NB4 (cell line): ENCODE measurements at regions not wholly inside any gene's neighbourhood (a gene's known extent, or its start where the extent isn't known, plus 50 kb on each side); places are given as distances from the start of the nearest gene placed in this dataset.

ENCODE experiments used
- CTCF ChIP-seq: IDR thresholded peaks from one replicate; pipeline ENCODE4 v1.5.1; 2012; ENCODE audit warnings: low read depth, low read length
- POLR2A ChIP-seq: IDR thresholded peaks from 2 replicates; pipeline ENCODE4 v1.6.1; 2011; ENCODE audit warnings: mild to moderate bottlenecking; ENCODE audit not compliant: insufficient read length; ENCODE audit errors: extremely low read depth

- no peak for TF ChIP-seq CTCF
- no peak for TF ChIP-seq POLR2A
These were observed 150.1 kb upstream of the LRIG3 start for GRCh38 chr12:59070322-59070933.
